ENCODE measurements at regions not wholly inside any gene's neighbourhood (a gene's known extent, or its start where the extent isn't known, plus 50 kb on each side); places are given as distances from the start of the nearest gene placed in this dataset.

DNA sequence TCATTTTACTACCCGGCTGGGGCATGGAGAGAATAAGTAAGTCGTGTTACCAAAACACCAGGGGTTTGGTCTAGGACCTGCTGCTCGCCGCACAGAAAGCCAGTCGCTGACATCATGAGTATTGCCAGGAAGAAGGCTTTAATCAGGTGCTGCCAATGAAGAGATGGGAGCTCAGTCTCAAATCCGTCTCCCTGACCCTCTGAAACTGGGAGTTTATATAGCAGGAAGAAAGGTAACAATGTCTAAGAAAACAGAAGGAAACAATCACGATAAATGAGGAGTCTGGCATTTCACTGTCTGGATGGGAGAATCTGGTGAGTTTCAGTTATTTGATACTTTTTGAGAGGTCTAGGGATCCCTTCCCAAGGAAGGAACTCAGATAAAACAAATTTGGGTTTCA lies 437.9 kb upstream of the JARID2 start:
- TF ChIP-seq, protein P1, sequence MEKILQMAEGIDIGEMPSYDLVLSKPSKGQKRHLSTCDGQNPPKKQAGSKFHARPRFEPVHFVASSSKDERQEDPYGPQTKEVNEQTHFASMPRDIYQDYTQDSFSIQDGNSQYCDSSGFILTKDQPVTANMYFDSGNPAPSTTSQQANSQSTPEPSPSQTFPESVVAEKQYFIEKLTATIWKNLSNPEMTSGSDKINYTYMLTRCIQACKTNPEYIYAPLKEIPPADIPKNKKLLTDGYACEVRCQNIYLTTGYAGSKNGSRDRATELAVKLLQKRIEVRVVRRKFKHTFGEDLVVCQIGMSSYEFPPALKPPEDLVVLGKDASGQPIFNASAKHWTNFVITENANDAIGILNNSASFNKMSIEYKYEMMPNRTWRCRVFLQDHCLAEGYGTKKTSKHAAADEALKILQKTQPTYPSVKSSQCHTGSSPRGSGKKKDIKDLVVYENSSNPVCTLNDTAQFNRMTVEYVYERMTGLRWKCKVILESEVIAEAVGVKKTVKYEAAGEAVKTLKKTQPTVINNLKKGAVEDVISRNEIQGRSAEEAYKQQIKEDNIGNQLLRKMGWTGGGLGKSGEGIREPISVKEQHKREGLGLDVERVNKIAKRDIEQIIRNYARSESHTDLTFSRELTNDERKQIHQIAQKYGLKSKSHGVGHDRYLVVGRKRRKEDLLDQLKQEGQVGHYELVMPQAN (conservative IDR thresholded peaks at IDR 0.05), result no peak
- TF ChIP-seq, protein P2, sequence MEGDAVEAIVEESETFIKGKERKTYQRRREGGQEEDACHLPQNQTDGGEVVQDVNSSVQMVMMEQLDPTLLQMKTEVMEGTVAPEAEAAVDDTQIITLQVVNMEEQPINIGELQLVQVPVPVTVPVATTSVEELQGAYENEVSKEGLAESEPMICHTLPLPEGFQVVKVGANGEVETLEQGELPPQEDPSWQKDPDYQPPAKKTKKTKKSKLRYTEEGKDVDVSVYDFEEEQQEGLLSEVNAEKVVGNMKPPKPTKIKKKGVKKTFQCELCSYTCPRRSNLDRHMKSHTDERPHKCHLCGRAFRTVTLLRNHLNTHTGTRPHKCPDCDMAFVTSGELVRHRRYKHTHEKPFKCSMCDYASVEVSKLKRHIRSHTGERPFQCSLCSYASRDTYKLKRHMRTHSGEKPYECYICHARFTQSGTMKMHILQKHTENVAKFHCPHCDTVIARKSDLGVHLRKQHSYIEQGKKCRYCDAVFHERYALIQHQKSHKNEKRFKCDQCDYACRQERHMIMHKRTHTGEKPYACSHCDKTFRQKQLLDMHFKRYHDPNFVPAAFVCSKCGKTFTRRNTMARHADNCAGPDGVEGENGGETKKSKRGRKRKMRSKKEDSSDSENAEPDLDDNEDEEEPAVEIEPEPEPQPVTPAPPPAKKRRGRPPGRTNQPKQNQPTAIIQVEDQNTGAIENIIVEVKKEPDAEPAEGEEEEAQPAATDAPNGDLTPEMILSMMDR (IDR thresholded peaks at IDR 0.05 in 2 of 3, conservative IDR thresholded peaks at IDR 0.05 in 1 of 3; ENCODE audit: control insufficient read depth in 2 of 3, extremely low read depth in 1 of 3, insufficient read depth in 1 of 3, low read depth in 3 of 3, low read length in 3 of 3), result no peak
- TF ChIP-seq ZNF207 (IDR thresholded peaks at IDR 0.05; ENCODE audit: borderline replicate concordance) (no peak), NFYB (IDR thresholded peaks at IDR 0.05; ENCODE audit: insufficient read depth, low read depth, low read length) (no peak), TAF1 (IDR thresholded peaks at IDR 0.05; ENCODE audit: borderline replicate concordance, low read depth, low read length) (no peak), CHD2 (IDR thresholded peaks at IDR 0.05; ENCODE audit: borderline replicate concordance, low read depth, low read length) (no peak), POLR2A (IDR thresholded peaks at IDR 0.05; ENCODE audit: low read depth, low read length) (no peak), ZNF274 (IDR thresholded peaks at IDR 0.05; ENCODE audit: insufficient read depth, insufficient read length) (no peak), SPI1 (IDR thresholded peaks at IDR 0.05; ENCODE audit: borderline replicate concordance, insufficient read depth, low read depth, low read length) (no peak), NR2F1 (conservative IDR thresholded peaks at IDR 0.05) (no peak), RAD21 (IDR thresholded peaks at IDR 0.05; ENCODE audit: insufficient read depth, low read depth, low read length) (no peak)

Measured in GM12878 (cell line).